CD14-positive monocyte (primary cell): ENCODE measurements at regions not wholly inside any gene's neighbourhood (a gene's known extent, or its start where the extent isn't known, plus 50 kb on each side); places are given as distances from the start of the nearest gene placed in this dataset.

ENCODE experiments used
- DNase-seq, 3 donors: peaks; one replicate each; pipeline ENCODE4 v3.0.0-alpha.2; 2011 to 2022
- H2AFZ ChIP-seq: 2 replicates; pipeline ENCODE4 v1.6.0; 2012; ENCODE audit warnings: mild to moderate bottlenecking, low read depth, low read length, inconsistent platforms; ENCODE audit not compliant: insufficient read depth, poor library complexity, severe bottlenecking
- H3K27ac ChIP-seq, 2 donors: 1 replicate in 1 of 2; 2 replicates in 1 of 2; pipeline ENCODE4 v1.5.1; 2012 to 2013; ENCODE audit warnings: low read length in 2 of 2, control low read depth in 1 of 2, inconsistent platforms in 1 of 2, low read depth in 1 of 2, mild to moderate bottlenecking in 1 of 2
- H3K27me3 ChIP-seq, 2 donors: one replicate each; pipeline versions ENCODE4 v1.6.0 to v1.6.1; 2011 to 2013; ENCODE audit warnings: low read length in 2 of 2; ENCODE audit not compliant: control insufficient read depth in 2 of 2, insufficient read depth in 2 of 2
- H3K36me3 ChIP-seq, 2 donors: replicated peaks in 1 of 2; 1 replicate in 1 of 2; 2 replicates in 1 of 2; pipeline versions ENCODE4 v1.5.1 to v1.6.1; 2012 to 2013; ENCODE audit warnings: low read length in 2 of 2, control low read depth in 1 of 2, inconsistent platforms in 1 of 2, mild to moderate bottlenecking in 1 of 2; ENCODE audit not compliant: insufficient read depth in 2 of 2, control insufficient read depth in 1 of 2
- H3K4me1 ChIP-seq, 2 donors: 1 replicate in 1 of 2; 2 replicates in 1 of 2; pipeline versions ENCODE4 v1.5.1 to v1.6.1; 2012 to 2013; ENCODE audit warnings: low read length in 2 of 2, control low read depth in 1 of 2, inconsistent platforms in 1 of 2, mild to moderate bottlenecking in 1 of 2, moderate library complexity in 1 of 2; ENCODE audit not compliant: insufficient read depth in 2 of 2, control insufficient read depth in 1 of 2
- H3K4me2 ChIP-seq: replicated peaks from 2 replicates; pipeline ENCODE3; 2012; ENCODE audit warnings: low read length, moderate library complexity, mild to moderate bottlenecking; ENCODE audit not compliant: poor library complexity, severe bottlenecking; ENCODE audit errors: extremely low read depth
- H3K4me3 ChIP-seq, 3 experiments: fragments of 200-600 bp in 1 of 3; sonication (generic) in 1 of 3; replicated peaks in 1 of 3; 1 replicate in 2 of 3; 2 replicates in 1 of 3; pipeline ENCODE4 v1.5.1; 2011 to 2013; ENCODE audit warnings: low read length in 3 of 3, mild to moderate bottlenecking in 3 of 3, control low read depth in 2 of 3, low read depth in 2 of 3, inconsistent platforms in 1 of 3, moderate library complexity in 1 of 3
- H3K79me2 ChIP-seq: 2 replicates; pipeline ENCODE4 v1.6.0; 2012; ENCODE audit warnings: mild to moderate bottlenecking, control low read depth, inconsistent platforms, low read length, moderate library complexity; ENCODE audit not compliant: insufficient read depth
- H3K9ac ChIP-seq: 2 replicates; pipeline ENCODE4 v1.6.0; 2017; ENCODE audit warnings: low read length, mild to moderate bottlenecking; ENCODE audit not compliant: insufficient read depth, poor library complexity, severe bottlenecking
- H3K9me3 ChIP-seq, 2 donors: replicated peaks in 1 of 2; 1 replicate in 1 of 2; 2 replicates in 1 of 2; pipeline versions ENCODE4 v1.5.1 to v1.6.1; 2012 to 2013; ENCODE audit warnings: low read length in 2 of 2, control low read depth in 1 of 2; ENCODE audit not compliant: control insufficient read depth in 1 of 2, insufficient read depth in 1 of 2
- H4K20me1 ChIP-seq: 2 replicates; pipeline ENCODE4 v1.6.0; 2012; ENCODE audit warnings: mild to moderate bottlenecking, low read length, control low read depth, moderate library complexity; ENCODE audit not compliant: insufficient read depth
- H3K27ac Mint-ChIP-seq, 7 donors: one replicate each; pipeline ENCODE4 v1.8.0; 2020; ENCODE audit warnings: mild to moderate bottlenecking in 7 of 7, mixed read lengths in 7 of 7, moderate library complexity in 6 of 7, inconsistent platforms in 2 of 7
- H3K27me3 Mint-ChIP-seq, 3 donors: one replicate each; pipeline ENCODE4 v1.8.0; 2021 to 2022; ENCODE audit warnings: low read depth in 3 of 3, mild to moderate bottlenecking in 3 of 3, mixed read lengths in 3 of 3, moderate library complexity in 3 of 3, inconsistent platforms in 1 of 3
- H3K36me3 Mint-ChIP-seq, 2 donors: one replicate each; pipeline ENCODE4 v1.8.0; 2020; ENCODE audit warnings: mixed read lengths in 2 of 2, inconsistent platforms in 1 of 2, mild to moderate bottlenecking in 1 of 2
- H3K4me1 Mint-ChIP-seq: one replicate; pipeline ENCODE4 v1.8.0; 2020; ENCODE audit warnings: mild to moderate bottlenecking, mixed read lengths
- H3K4me3 Mint-ChIP-seq, 2 donors: one replicate each; pipeline ENCODE4 v1.8.0; 2020; ENCODE audit warnings: mild to moderate bottlenecking in 2 of 2, mixed read lengths in 2 of 2, moderate library complexity in 1 of 2
- H3K9me3 Mint-ChIP-seq, 7 donors: one replicate each; pipeline ENCODE4 v1.8.0; 2020 to 2022; ENCODE audit warnings: mixed read lengths in 7 of 7, mild to moderate bottlenecking in 6 of 7, moderate library complexity in 6 of 7, inconsistent platforms in 2 of 7
- WGBS: methylation state at CpG from one replicate; pipeline ENCODE4 v1.1.5; 2013; ENCODE audit warnings: missing lambda C conversion rate; ENCODE audit not compliant: insufficient coverage; 5-methylcytosine and 5-hydroxymethylcytosine counted together
- intact Hi-C, 2 donors: fragments of 100-400 bp; cut with micrococcal nuclease; formaldehyde crosslinking; loops; one replicate each; pipeline versions ENCODE4 v1.15.0 to v1.15.1; 2023
- TF ChIP-seq, protein P1 (sequence below): fragments of 200-600 bp; IDR thresholded peaks from one replicate; pipeline ENCODE4 v1.8.0; 2022; ENCODE audit warnings: antibody characterized with exemption, mild to moderate bottlenecking

DNA sequence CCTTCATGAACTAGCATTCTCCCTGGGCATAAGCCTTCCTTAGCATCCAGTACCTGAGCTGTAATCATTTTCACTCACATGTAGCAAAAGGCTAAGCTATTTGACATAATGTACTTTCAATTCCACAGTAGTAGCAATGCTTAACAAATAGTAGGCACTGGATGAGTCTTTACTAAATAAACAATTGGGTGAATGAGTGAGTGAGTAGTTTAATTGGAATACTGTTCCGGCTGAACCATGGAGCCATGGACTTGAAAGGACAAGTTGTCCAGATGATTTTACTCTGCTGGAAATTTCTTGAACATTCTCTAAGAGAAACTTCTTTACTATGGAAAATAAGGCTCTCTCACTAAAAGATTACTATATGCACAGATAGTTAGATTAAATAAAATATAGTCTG lies 159.3 kb downstream of the FAM47B start:
- Histone ChIP-seq H4K20me1 (no peaks in the 10 kb centered on the region), H3K27ac (no peak overlapping the region), H3K79me2 (no peaks in the 10 kb centered on the region), H3K9me3 (no peaks in the 10 kb centered on the region), H3K4me2 (no peak overlapping the region), H3K36me3 (no peaks in the 10 kb centered on the region), H3K4me1 (no peaks in the 10 kb centered on the region), H3K4me3 (no peak overlapping the region), H2AFZ (no peak overlapping the region), H3K9ac (no peak overlapping the region), H3K27me3 (no peaks in the 10 kb centered on the region)
- DNase-seq = no peak
- WGBS = no CpG with 5 or more reads among the region's 1 CpG
- intact Hi-C loops = no loop called here
- Mint-ChIP-seq H3K27me3 (no peaks in the 10 kb centered on the region), H3K4me3 (no peak overlapping the region), H3K4me1 (no peaks in the 10 kb centered on the region), H3K36me3 (no peaks in the 10 kb centered on the region), H3K9me3 (peaks cover 0 to 7% (median 2%) of the 10 kb centered on the region in 7 donors), H3K27ac (no peak overlapping the region)
- TF ChIP-seq, protein P1, sequence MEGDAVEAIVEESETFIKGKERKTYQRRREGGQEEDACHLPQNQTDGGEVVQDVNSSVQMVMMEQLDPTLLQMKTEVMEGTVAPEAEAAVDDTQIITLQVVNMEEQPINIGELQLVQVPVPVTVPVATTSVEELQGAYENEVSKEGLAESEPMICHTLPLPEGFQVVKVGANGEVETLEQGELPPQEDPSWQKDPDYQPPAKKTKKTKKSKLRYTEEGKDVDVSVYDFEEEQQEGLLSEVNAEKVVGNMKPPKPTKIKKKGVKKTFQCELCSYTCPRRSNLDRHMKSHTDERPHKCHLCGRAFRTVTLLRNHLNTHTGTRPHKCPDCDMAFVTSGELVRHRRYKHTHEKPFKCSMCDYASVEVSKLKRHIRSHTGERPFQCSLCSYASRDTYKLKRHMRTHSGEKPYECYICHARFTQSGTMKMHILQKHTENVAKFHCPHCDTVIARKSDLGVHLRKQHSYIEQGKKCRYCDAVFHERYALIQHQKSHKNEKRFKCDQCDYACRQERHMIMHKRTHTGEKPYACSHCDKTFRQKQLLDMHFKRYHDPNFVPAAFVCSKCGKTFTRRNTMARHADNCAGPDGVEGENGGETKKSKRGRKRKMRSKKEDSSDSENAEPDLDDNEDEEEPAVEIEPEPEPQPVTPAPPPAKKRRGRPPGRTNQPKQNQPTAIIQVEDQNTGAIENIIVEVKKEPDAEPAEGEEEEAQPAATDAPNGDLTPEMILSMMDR = no peak

DNA sequence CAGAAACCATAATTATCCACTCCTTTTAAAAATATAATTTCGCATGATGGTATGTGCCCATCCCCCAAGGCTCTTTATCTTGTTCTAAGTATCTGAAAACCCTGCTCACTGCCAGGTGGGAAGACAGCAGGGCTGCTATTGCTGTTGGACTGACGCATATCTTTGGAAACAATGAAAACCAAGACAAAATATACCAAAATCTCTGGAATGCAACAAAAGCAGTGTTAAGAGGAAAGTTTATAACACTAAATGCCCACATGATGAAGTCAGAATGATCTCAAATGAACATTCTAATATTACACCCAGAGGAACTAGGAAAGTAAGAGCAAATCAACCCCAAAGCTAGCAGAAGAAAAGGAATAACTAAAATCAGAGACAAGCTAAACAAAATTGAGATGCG lies 162.0 kb downstream of the FAM47B start:
- intact Hi-C loops = no loop called here
- no CpG with 5 or more reads among the region's 3 CpGs for WGBS
- no peak for DNase-seq
- Histone ChIP-seq H3K79me2 (no peaks in the 10 kb centered on the region), H3K4me2 (no peak overlapping the region), H3K27ac (no peak overlapping the region), H3K4me1 (no peaks in the 10 kb centered on the region), H3K9ac (no peak overlapping the region), H3K36me3 (no peaks in the 10 kb centered on the region), H3K4me3 (no peak overlapping the region), H4K20me1 (no peaks in the 10 kb centered on the region), H3K27me3 (no peaks in the 10 kb centered on the region), H2AFZ (no peak overlapping the region), H3K9me3 (no peaks in the 10 kb centered on the region)
- Mint-ChIP-seq H3K4me1 (no peaks in the 10 kb centered on the region), H3K9me3 (peaks cover 0 to 7% (median 2%) of the 10 kb centered on the region in 7 donors), H3K4me3 (no peak overlapping the region), H3K36me3 (no peaks in the 10 kb centered on the region), H3K27ac (no peak overlapping the region), H3K27me3 (no peaks in the 10 kb centered on the region)
- TF ChIP-seq, protein P1 = no peak
